ENCODE measurements at regions not wholly inside any gene's neighbourhood (a gene's known extent, or its start where the extent isn't known, plus 50 kb on each side); places are given as distances from the start of the nearest gene placed in this dataset.

DNA sequence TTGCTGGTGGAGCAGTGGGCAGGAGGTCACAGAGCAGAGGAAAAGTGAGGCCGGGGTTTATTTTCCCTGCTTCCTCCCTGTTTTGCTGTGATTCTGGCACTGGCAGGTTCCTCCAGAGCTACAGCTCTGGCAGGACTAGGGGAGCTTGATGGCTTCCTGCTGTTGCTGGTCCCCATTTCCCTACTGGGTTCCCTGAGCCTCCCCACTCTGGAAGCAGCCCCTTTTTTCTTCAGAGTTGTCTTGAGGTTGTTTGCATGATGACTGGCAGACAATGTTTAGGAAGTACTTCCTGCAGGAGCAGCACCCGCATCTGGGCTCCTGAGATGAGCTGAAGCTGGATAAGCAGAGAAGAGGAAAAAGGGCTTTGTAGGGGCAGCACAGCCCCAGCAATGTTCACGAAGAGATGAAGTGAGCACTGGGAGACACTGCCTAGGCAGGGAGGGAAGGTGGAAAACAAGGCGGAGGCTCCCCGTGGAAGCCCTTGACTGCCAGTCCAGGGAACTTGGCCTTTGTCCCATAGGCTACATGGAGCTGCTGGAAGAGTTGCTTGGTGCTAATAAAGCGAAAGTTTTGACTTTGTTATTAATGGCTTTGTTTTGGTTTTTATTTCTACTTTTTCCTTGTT lies 126.9 kb downstream of the SLC38A6 start:
- TF ChIP-seq TCF12 (IDR thresholded peaks at IDR 0.05; ENCODE audit: low read depth, low read length) = no peak
- no peak for TF ChIP-seq SUZ12 (IDR thresholded peaks at IDR 0.05; ENCODE audit: low read length)
- TF ChIP-seq TEAD4 (IDR thresholded peaks at IDR 0.05; ENCODE audit: low read depth, low read length) = no peak
- no peak for TF ChIP-seq CHD1 (IDR thresholded peaks at IDR 0.05; ENCODE audit: low read depth, low read length)
- no peak for TF ChIP-seq KDM1A (IDR thresholded peaks at IDR 0.05; ENCODE audit: borderline replicate concordance, low read length)
- no peak for TF ChIP-seq CREB1 (IDR thresholded peaks at IDR 0.05)
- TF ChIP-seq CBX8 (IDR thresholded peaks at IDR 0.05; ENCODE audit: borderline replicate concordance, low read depth, low read length) = no peak
- TF ChIP-seq YY1 (IDR thresholded peaks at IDR 0.05; ENCODE audit: low read depth, low read length) = no peak
- H3K4me2 ChIP-seq (ENCODE audit: insufficient read depth in 1 of 2, low read depth in 2 of 2, low read length in 2 of 2) = no peak overlapping the region
- H3K23ac ChIP-seq (ENCODE audit: insufficient read length) = no peak overlapping the region
- no peak overlapping the region for H3K9ac ChIP-seq (replicated peaks in 1 of 4; ENCODE audit: extremely low read depth in 1 of 4, low read depth in 3 of 4, low read length in 3 of 4)
- no peak overlapping the region for H3K14ac ChIP-seq (ENCODE audit: insufficient read length)
- ChIA-PET POLR2A (ENCODE audit: partially characterized antibody) (interaction anchor here (0.8 to 1.3 kb wide), 2 partner anchors 55 to 452 kb away, joined by 3 to 6 read pairs; no protein-coding TSS in a partner anchor), CTCF (ENCODE audit: partially characterized antibody) (interaction anchor here (1.0 to 1.7 kb wide), 7 partner anchors 9 to 115 kb away, joined by 3 to 6 read pairs (median 3); no protein-coding TSS in a partner anchor)
- no peak for FAIRE-seq
- no peaks in the 10 kb centered on the region for H3K79me2 ChIP-seq (ENCODE audit: control insufficient read depth in 1 of 2, insufficient read depth in 2 of 2, low read length in 2 of 2)
- no peaks in the 10 kb centered on the region for H3K36me3 ChIP-seq (ENCODE audit: control insufficient read depth in 2 of 4, insufficient read depth in 4 of 4, low read length in 3 of 4)
- peak overlapping the region; percentile 71; the same call in 1 of the 2 replicates for H2BK12ac ChIP-seq (ENCODE audit: low read depth, low read length)
- peaks cover 5 to 20% (median 17%) of the 10 kb centered on the region in 4 experiments; a peak in 6 of 7 replicates for H3K4me1 ChIP-seq (replicated peaks in 1 of 4; ENCODE audit: control insufficient read depth in 3 of 4, insufficient read depth in 4 of 4, low read length in 3 of 4)
- H2BK5ac ChIP-seq (ENCODE audit: low read depth, low read length) = peak overlapping the region; percentile 35; the same call in 1 of the 2 replicates
- H2AFZ ChIP-seq (ENCODE audit: low read length) = no peak overlapping the region
- peak overlapping the region; percentile 22 for H4K91ac ChIP-seq (replicated peaks; ENCODE audit: insufficient read length, low read length)
- peak overlapping the region; percentile 28; the same call in 1 of the 2 replicates for H3K18ac ChIP-seq (ENCODE audit: extremely low read depth, low read length)
- no peak overlapping the region for H3K56ac ChIP-seq (replicated peaks; ENCODE audit: insufficient read length, low read depth, low read length)
- H2BK120ac ChIP-seq (replicated peaks; ENCODE audit: low read depth, low read length) = no peak overlapping the region
- no peaks in the 10 kb centered on the region for H4K20me1 ChIP-seq (replicated peaks in 1 of 2; ENCODE audit: control insufficient read depth in 1 of 2, insufficient read depth in 2 of 2, low read length in 2 of 2)
- DNase-seq (ENCODE audit: low read depth in 1 of 2, low spot score in 2 of 2) = peak in 1 of 2 experiments; percentile 38
- H4K8ac ChIP-seq (ENCODE audit: extremely low read depth, insufficient read depth, low read length) = no peak overlapping the region
- H3K79me1 ChIP-seq (ENCODE audit: low read depth, low read length) = no peaks in the 10 kb centered on the region
- H2AK5ac ChIP-seq (ENCODE audit: low read depth, low read length) = peak overlapping the region; percentile 82; the same call in 1 of the 2 replicates
- no peak overlapping the region for H3K4ac ChIP-seq (replicated peaks; ENCODE audit: insufficient read length, low read depth, low read length)
- H3K27me3 ChIP-seq (replicated peaks in 1 of 4; ENCODE audit: control insufficient read depth in 3 of 4, extremely low read depth in 1 of 4, insufficient read depth in 3 of 4, low read length in 3 of 4) = no peaks in the 10 kb centered on the region; a peak in 1 of 7 replicates
- no peak overlapping the region for H3K4me3 ChIP-seq (ENCODE audit: extremely low read depth in 1 of 4, insufficient read depth in 2 of 4, low read depth in 3 of 4, low read length in 4 of 4)
- no peak overlapping the region for H3K27ac ChIP-seq (ENCODE audit: low read depth, low read length)
- 89% methylated on average over 6 of the region's 6 CpGs; no CpG with 5 or more reads in 1 of the 2 experiments for WGBS, 2 experiments (ENCODE audit: extremely low coverage in 1 of 2, insufficient coverage in 1 of 2, insufficient read length in 1 of 2, insufficient replicate concordance in 2 of 2, low coverage in 1 of 2, low lambda C conversion rate in 2 of 2, missing lambda C conversion rate in 1 of 2)
- no peaks in the 10 kb centered on the region for H3K23me2 ChIP-seq (ENCODE audit: low read depth, low read length)
- H3K9me3 ChIP-seq (ENCODE audit: insufficient read depth in 2 of 2, low read depth in 1 of 2, low read length in 1 of 2) = no peaks in the 10 kb centered on the region; a peak in 1 of 4 replicates
- peak overlapping the region; percentile 80; the same call in 1 of the 2 replicates for H2BK20ac ChIP-seq (ENCODE audit: low read length)
- H2BK15ac ChIP-seq (ENCODE audit: low read length) = peak overlapping the region; percentile 67; the same call in 1 of the 2 replicates
- H4K5ac ChIP-seq (ENCODE audit: insufficient read length, low read depth, low read length) = no peak overlapping the region
